Thyroid gland (tissue), 4 donors: ENCODE measurements at regions not wholly inside any gene's neighbourhood (a gene's known extent, or its start where the extent isn't known, plus 50 kb on each side); places are given as distances from the start of the nearest gene placed in this dataset.

Experiments used
- CTCF ChIP-seq, 6 experiments: fragments of 200-600 bp in 3 of 6; fragments of 450-650 bp in 3 of 6; sonication (generic) in 3 of 6; IDR thresholded peaks; one replicate each; pipeline ENCODE4 v1.5.1; 2016 to 2019; ENCODE audit warnings: antibody characterized with exemption in 6 of 6, mild to moderate bottlenecking in 2 of 6, inconsistent platforms in 1 of 6, moderate library complexity in 1 of 6
- POLR2A ChIP-seq, 2 donors: fragments of 450-650 bp; IDR thresholded peaks; one replicate each; pipeline ENCODE4 v1.6.1; 2017; ENCODE audit warnings: antibody characterized with exemption in 2 of 2, mild to moderate bottlenecking in 2 of 2, moderate library complexity in 1 of 2

GRCh38 chr6:113220832-113221231 lies 636.3 kb upstream of the MARCKS start:
- no peak for TF ChIP-seq CTCF (IDR thresholded peaks at IDR 0.05)
- TF ChIP-seq POLR2A (IDR thresholded peaks at IDR 0.05) = no peak
